ENCODE measurements at regions not wholly inside any gene's neighbourhood (a gene's known extent, or its start where the extent isn't known, plus 50 kb on each side); places are given as distances from the start of the nearest gene placed in this dataset.

DNA sequence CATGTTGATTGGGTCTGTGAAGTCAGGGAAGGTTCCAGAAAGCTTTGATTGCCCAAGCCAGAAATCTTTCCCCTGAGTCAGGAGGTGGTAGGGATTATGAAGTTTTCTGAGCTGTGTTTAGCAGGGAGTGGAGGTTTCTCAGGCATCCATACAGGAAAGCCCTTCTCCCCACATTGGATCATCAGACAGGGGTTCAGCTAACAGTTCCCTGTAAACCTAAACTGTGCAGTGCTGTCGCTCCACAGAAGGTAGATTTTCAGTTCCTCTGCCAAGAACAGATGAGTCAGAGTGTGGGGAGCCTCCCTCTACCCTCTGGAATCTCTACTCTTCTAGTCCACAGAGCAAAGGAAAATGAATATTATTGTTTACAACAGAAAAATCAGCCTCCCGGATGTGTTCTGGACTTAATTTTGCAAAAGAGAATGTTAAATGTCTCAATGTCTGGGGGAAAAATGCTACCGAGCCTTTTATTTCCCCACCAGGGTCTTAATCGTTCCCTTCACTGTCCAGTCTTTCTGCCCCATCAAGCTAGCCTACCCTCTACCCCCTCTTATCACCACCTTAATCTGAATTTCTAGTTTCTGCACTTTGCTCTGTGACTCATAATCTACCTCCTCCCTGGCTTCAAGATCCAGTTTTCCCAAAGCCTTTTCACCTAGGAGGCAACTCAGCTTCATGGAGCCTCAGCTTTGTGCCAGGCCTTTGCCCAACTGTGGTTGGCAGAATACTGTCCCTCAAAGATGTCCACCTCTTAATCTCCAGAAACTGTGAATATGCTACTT lies 355.6 kb downstream of the PRDM2 start:
- no peak for FAIRE-seq

DNA sequence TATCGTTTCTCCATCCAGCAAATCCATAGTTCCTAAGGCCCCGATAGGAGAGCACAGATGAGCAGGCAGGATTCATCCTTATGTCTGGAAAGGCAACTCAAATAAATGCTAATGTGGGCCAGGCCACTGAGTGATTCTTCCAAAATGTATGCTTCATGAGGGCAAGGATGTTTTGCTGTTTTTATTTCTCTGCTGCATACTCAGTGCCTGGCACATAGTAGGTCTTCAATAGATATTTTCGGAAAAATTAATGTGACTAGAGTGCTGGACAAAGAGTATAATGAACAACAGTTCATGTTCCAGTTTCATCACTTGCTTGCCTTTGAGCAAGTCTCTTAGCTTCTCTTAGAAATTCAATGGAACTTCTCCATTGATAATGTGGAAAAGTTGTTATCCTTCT lies 357.7 kb downstream of the PRDM2 start:
- no peak for FAIRE-seq

DNA sequence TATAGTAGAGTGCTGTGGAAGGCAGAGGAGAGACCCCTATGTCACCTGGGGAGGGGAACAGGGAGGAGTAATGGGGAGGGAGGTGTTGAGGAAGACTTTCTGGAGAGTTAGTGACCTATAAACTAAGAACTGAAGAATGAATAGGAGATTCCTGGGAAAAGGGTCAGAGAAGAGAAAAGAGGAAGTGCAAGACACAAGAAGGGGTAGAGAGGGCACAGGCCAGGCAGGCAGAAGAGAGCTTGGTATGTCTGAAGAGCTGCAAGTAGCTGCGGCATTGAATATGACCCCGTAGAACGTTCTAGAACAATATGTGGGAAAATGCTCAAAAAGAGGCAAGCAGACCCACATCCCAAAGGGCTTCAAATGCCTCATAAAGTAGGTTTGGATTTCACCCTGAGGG lies 361.2 kb downstream of the PRDM2 start:
- no peak for FAIRE-seq

DNA sequence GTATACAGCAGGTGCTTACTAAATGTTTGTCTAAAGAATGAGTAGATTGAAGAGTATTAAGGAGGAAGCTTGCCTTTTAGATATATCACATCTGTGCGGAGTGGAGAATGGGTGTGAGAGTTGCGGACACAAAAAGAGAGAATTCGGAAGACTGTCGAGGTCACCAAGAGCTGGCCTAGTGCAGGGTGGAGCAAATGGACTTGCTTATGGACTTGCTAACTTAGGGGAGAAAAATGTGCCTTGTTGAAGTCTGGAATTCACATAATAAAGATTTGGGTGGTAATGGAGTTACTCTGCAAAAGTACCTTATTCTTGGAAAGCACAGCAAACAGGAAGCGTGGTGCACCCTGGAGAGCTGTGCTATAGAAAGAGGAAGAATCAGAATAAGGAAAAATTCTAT lies 361.7 kb downstream of the PRDM2 start:
- FAIRE-seq = no peak

DNA sequence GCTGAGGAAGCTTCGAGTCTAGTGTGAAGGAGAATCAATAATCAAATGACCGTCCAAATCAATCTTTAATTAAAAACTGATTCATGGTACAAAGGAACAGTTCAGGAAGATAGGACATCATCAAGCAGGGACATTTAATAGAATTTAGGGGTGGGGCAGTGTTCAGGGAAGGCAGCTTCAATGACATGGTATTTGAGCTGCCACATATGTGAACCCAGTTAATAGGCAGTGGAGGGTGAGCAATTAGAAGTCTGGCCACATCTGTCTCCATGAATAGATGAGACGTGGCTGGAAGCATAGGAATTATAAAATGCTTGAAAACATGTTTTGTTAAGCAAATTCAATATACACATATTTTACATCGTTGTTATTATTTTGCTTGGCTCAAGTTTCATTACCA lies 362.7 kb downstream of the PRDM2 start:
- FAIRE-seq = no peak

DNA sequence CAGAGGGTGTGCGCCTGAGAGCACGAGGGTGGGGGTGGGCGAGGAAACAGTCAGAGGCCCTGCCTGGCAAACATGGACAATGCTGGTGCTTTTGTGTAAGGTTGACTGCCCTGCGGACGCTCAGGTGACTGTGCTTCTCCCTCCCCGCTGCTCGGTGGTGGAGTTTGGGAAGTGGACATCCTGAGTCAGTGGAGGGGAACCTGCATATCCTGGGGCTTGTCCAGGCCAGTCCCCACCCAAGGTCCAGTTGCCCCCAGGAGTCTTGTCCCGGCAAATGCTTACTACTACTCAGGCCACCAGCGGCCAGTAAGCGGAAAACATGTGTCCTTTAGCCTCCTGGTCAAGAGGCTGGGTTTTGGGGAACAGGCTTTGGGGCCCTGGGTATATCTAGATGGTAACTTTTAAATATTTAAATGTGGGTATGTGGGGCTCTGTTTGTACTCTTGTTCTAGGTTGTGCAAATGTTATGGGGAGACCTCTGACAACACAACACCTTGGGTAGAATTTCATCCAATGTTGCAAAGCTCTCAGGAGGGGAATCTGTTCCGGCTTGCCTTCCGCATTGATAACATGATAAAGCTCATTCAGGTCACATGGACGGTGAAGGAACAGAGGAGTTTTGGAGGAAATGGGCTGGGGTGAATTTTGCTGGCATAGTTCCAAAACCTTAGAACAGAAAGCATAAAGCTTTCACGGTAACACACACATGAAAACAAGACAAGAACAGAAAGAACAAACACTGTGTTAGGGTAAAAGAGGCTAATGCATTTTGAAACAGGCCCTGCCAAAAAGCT lies 364.9 kb downstream of the PRDM2 start:
- no peak for FAIRE-seq

DNA sequence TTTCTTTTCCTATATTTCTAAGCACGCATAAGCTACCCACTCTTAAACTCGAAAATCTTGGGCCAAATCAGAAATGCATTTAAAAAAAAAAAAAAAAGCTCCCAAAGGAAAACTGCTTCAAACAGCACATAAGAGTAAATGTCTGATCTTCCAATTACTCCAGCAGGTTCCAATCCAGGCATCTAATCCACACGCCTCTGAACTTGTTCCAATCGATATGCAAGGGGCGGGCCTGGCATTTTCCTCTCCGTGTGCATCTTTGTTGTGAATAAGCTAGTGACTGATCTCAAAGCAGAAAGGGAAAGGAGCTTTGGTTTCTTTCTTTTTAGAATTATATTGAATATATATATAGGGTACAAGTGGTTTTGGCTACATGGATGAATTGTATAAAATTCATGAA lies 365.5 kb downstream of the PRDM2 start:
- FAIRE-seq = no peak

DNA sequence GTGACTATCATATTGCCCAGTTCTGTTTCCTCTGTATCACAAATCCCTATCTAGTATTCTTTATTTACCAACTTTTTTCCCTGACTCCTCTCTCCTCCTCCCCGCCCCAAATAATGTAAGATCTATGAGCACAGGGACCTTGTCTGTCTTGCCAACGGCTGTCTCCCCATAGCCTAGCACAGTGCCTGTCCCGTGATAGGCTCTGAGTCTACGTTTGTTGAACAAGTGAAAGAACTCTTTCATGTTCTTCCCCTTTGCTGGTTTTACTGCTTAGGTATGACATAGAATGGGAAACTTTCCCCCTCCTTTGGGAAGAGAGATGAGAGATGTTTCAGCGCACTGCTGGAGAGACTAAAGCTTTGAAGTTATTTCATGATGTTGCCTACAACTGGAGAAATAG lies 367.0 kb downstream of the PRDM2 start:
- no peak for FAIRE-seq

DNA sequence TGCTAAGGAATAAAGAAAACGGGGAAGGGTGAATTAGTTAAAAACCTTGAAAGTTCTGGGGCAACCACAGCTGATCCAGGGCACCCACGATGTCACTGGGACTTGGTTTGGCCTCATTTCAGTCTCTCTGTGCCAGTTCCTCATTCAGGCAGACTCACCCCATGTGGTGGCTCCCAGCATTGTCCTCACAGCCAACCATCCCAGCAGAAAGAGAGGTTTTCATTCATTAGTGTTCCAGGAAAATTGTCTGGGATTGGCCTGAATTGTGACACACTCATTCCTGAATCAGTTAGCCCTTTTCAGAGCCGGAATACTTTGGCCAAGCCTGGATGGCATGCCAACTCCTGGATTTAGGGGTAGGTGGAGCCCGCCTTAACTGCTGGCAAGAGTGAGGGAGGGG lies 367.7 kb downstream of the PRDM2 start:
- no peak for FAIRE-seq

DNA sequence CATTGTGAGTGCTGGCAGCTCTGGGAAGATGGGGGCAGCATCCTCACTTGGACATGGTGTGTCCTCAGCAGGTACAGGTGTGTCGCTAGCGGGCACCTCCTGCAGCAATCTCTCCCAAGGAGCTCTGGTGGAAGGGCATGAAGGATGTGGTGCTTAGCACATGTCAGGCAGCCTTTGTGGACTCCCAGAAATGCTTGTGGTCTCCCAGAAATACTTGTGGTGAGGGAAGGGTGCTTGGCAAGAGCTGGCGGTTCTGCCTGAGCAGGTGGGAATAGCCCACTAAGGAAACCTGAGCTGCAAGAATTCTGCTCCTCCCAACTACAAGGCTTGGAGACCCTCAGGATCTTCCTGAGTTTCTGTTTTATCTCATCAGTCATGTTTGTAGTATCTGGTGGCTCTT lies 371.6 kb downstream of the PRDM2 start:
- FAIRE-seq = no peak

DNA sequence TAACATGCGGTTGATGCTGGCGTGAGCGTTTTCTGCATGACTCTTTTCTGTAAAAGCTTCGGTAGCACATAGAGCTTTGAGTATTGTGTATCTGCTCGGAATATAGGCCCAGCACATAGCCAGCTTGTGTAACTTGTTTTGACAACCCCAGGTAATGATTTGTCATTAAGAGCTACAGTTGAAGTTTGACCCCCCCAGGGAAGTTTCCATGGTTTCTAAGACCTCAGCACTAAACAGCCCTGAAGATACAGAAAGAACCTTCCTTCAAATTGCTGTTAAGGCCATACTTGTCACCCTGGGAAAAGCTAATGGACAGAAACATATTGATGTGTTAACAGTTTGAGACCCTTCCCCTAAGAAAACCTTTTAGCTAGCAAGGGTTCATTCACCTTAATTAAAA lies 380.7 kb downstream of the PRDM2 start:
- no peak for FAIRE-seq

DNA sequence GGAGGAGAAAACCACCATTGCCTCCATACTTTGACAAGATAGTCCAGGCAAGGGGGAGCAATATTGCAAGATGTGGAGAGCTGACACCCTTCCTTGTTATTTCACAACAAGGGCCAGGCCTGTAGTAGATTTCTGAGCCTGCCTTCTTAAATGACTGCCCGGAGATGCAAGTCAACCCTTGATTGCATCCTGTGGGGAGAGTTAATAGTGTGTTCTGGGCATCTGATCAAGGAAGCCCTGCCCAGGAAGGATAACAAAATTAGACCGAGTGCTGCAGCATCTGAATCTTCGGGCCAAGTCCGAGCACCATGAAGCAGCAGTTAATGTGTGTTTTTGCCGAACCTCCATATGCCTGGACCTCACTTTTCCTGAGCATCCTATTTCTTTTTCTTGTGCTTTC lies 382.3 kb downstream of the PRDM2 start:
- no peak for FAIRE-seq

DNA sequence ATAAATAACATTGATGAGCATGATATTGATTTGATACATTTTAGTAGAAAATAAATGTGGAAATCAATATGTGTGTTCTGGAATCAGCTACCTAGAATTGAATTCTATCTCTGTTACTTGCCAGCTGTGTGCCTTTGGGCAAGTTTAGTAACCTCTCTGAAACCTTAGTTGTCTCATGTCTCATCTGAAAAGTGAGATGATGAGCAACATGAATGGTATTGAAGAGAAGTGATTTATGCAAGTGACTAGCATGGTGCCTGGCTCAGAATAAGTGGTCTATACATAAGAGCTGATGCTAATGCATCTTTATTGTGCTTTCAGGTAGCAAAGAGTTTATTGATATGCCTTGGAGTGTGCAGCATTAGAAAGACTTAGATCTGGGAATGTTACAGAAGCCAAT lies 383.3 kb downstream of the PRDM2 start:
- FAIRE-seq = no peak

DNA sequence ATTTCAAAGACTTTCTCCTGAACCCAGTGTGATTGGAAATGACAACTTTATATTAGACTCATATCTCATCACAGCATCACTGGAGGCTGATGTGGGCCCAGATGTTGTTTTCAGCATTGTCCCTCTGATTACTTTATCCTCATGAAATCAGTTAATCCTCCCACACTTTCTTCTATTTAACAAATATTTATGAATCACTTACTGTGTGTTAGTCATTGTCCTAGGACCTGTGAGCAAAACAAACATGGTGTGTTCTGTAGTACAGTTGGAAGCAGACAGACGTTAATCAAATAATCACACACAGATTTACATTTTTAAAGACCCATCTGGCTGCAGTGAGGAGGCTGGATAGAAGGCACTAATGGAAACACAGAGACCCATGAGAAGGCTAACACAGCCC lies 383.7 kb downstream of the PRDM2 start:
- FAIRE-seq = no peak

DNA sequence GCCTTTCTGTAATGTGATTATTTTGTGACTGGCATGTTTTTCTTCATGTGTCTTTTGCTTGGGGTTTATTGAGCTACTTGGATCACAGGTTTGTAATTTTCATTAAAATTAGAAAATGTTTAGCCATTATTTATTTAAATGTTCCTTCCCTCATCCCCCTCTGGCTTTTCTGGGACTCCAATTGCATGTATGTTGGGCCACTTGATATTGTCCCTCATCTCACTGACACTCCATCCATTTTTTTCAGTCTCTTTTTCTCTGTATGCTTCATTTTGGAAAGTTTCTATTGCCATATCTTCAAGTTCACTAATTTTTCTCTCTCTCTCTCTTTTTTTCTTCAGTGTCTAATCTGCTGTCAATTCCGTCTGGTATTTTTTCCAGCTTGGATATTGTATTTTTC lies 390.1 kb downstream of the PRDM2 start:
- no peak for FAIRE-seq

DNA sequence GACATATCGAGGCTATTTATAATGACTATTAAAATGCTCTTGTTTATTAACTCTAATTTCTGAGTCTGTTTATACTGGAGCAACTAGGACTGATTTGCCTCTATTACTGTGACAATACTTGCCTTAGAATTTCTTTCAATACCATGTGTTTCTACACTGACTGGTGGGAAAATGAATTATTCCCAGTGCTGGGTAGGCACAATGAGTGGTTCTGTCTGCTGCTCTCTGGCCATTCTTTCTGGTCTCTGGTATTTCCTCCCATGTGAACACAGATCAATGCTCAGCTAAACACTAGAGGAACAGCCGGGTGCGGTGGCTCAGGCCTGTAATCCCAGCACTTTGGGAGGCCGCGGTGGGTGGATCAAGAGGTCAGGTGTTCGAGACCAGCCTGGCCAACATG lies 390.5 kb downstream of the PRDM2 start:
- no peak for FAIRE-seq

DNA sequence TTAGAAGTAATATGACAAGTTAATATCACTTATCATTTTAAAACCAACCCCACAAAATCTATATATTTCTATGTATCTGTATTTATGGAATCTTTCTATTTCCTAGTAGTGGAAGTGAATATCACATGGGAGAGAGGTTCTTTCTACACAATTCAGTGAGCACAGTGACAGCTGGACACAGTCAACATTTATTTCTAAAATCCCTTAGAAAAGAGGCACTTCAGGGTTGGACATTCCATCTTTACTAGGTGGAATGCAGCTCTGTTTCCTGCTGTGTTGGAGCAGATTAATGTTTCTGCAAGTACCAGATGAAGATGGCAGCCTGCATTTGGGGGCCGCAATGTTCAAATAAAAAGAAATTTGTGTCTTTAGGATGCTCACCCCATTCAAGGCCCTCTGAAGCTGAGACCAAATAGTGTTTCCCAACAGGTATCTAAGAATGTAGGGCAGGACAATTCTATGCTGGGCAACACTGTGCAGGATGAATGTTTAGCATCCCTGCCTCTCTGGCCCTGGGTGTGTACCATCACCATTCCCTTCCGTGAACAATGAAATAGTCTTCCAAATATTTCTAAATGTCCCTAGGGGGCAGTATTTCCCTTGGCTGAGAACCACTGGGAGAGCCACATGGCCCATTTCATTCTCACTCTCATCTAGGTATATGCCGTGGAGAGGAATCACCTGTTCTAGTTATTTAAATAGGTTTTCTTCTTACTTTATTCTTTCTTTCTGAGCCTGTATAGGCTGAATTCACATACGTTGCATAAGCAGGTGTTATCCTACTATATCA lies 394.8 kb downstream of the PRDM2 start:
- no peak for FAIRE-seq

DNA sequence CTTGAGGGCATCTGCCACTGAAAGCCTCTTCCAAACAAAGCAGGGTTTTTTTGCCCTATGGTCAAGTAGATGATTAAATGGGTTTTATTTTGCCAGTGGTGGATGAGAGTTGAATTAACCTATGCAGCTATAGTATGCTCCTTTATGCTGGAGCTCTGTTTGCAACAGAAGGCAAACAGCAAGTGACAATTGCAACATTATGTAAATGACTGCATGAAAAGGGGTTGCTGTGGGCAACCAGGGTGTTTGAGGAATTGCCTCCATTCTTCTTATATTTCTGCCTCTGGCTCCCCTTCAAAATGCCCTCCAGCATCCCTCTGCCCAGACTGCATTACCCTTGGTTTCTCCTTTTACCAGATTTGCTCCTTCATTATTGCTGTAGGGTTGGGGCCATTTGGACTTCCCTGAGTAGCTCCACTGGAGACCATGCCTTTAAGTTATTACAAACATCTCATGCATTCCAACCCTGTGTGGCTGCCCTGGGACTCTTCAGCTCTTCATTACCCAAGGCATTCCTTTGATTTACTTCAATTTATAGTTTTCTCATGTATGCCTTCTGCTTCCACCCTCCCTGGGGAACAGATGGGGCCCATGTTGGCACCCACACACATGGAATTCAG lies 398.4 kb downstream of the PRDM2 start:
- FAIRE-seq = no peak

DNA sequence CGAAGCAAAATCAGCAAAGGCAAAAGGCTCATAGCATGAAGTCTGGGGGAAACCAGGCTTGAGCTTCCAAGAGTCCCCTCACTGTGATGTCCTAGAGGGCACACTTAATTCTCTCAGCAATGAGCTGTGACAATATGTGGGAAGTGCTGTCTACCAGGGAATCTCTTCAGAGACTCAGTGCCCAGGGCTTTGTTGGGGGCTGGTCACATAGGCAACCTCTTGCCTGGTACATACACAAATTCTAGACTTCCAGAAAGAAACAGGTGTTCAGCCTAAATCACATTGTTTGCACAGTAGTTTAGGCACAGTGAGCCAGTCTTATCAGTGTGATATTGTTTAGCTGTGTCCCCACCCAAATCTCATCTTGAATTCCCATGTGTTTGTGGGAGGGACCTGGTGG lies 400.5 kb downstream of the PRDM2 start:
- FAIRE-seq = no peak

DNA sequence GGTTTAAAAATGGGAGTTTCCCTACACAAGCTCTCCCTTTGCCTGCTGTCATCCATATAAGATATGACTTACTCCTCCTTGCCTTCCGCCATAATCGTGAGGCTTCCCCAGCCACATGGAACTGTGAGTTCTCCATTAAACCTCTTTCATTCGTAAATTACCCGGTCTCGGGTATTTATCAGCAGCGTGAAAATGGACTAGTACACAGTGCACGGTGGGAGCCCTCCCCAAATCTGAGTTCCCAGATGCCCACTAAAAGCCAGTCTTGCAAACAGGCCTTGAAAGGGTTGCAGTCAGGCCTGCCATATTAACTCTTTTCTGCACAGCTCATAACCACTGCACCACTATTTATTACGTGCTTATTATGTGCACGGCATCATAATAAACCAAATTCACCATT lies 400.9 kb downstream of the PRDM2 start:
- FAIRE-seq = no peak

DNA sequence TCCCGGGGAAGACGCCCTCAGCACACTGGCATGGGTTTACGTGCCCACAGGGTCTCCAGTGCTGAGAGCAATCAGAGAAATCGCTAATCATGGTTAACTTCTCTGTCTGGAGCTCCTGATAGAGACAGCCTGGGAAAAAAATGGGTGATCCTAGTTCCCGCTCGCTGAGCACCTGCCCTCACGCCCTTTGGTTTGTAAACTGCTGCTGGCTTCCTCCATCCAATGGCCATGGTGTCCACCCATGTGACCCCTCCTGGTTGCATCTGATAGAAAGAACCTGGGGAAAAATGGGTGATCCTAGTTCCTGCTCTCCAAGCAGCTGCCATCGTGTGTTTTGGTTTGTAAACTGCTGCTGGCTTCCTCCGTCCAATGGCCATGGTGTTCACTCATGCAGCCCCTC lies 402.2 kb downstream of the PRDM2 start:
- FAIRE-seq = no peak

DNA sequence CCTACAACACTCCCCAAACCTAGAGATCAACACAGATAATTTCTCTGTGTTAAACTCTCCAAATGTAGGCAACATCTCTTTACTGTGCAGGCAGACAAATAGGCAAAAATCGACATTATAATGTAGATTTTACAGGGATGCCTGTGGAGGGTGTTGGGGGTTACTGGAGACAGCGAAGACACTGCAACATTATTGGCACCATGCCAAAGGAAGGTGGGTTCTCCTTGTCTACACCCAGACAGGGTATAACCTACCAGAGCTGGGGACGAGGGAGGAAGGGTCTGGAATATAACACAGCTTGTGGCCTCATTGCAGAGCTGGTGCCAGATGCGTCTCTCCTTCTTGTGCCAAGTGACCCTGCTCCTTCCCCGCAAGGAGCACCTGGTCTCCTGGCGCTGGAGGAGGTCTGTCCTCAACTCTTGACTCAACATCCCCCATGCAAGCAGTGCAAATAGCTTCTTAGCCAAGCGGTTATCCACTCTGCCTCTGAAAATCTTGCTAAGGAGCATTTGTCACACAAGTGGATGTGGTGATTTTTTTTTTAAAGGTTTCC lies 404.0 kb downstream of the PRDM2 start:
- FAIRE-seq = no peak

DNA sequence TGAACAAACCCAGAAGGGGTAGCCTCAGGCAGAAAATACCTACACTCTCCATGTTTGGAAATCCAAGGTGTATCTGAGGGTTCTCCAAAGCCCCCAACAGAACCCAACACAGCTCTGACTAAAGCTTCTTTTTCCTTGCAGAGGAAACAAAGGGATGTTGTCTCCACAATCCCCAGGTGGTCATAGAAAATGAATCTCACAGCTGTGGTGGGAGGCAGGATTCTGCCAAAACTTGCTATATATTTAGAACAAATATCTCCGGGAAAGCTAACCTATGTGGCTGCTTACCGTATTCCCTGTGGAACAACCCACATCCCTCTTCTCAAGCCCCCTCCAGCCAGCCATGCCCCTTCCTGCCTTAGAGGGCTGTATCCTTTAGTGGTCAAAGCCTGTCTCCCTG lies 406.1 kb downstream of the PRDM2 start:
- FAIRE-seq = no peak
